ENCODE measurements at regions not wholly inside any gene's neighbourhood (a gene's known extent, or its start where the extent isn't known, plus 50 kb on each side); places are given as distances from the start of the nearest gene placed in this dataset.

DNA sequence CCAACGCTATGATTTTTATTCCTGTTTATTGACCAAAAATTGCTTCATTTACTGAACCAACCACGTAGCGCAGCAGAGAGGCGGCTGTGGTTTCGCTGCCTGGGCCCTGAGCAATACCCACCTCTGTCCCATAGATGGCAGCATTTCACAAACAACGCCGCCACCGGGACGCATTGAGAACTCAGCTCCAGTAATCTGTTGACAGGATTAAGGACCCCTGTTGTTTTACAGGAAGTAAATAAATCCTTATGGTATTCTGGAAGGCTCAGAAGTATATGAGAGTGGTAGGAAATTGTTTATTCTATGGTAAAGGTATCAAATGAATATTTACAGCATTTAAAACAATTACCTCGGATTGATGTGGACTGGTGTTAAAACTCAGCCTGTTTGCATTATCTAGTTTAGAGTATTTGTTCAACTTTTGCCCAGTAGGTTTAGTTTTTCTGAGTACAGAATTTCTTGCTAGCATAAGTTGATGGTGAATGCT lies 547.9 kb upstream of the SLC35B3 start:
- ATAC-seq = peak; percentile 96
- no TSS peak for BruUV-seq (replicated peaks)
- ChIA-PET CTCF (interaction anchor here (0.5 to 1.5 kb wide), 5 partner anchors 44 to 1446 kb away, joined by 3 to 7 read pairs (median 3); partner anchors contain the start of gene TFAP2A), POLR2A (no interaction called here)
- intact Hi-C loops (cut with micrococcal nuclease; ENCODE audit: unreplicated experiment) = loop anchor here (5.0 kb wide), 1 partner anchor 269 kb away; no protein-coding TSS in a partner anchor
- peaks cover 11% of the 10 kb centered on the region; the same call in 1 of the 2 replicates for H3K4me1 ChIP-seq (ENCODE audit: control insufficient read depth, insufficient read depth, low read length)
- no peaks in the 10 kb centered on the region for H3K27me3 ChIP-seq (ENCODE audit: control insufficient read depth, insufficient read depth, low read length)
- no peaks in the 10 kb centered on the region for H3K36me3 ChIP-seq (ENCODE audit: control insufficient read depth, insufficient read depth, low read length)
- no peak overlapping the region for H3K4me3 ChIP-seq (ENCODE audit: low read depth in 2 of 2, low read length in 2 of 2)
- peak; percentile 53 for DNase-seq (ENCODE audit: low read depth, low spot score)
- H3K9me3 ChIP-seq (ENCODE audit: control insufficient read depth, insufficient read depth, low read depth, low read length) = no peaks in the 10 kb centered on the region
- H3K27ac ChIP-seq (ENCODE audit: low read length) = peak overlapping the region; percentile 48; the same call in 1 of the 2 replicates
- in situ Hi-C loops (cut with HindIII; ENCODE audit: low pct_unique_long_range_greater_than_20kb, low sequenced_read_pairs) = no loop called here
- TF ChIP-seq REST (IDR thresholded peaks at IDR 0.05; ENCODE audit: insufficient read depth in 1 of 2, low read depth in 2 of 2, low read length in 1 of 2) = no peak; a peak in 1 of 4 replicates
- peak; percentile 94 for TF ChIP-seq CTCF (IDR thresholded peaks at IDR 0.05)
- peak; percentile 93 for TF ChIP-seq TCF7L2 (IDR thresholded peaks at IDR 0.05; ENCODE audit: low read depth, low read length)
- TF ChIP-seq POLR2AphosphoS5 (IDR thresholded peaks at IDR 0.05; ENCODE audit: low read depth, low read length) = no peak

DNA sequence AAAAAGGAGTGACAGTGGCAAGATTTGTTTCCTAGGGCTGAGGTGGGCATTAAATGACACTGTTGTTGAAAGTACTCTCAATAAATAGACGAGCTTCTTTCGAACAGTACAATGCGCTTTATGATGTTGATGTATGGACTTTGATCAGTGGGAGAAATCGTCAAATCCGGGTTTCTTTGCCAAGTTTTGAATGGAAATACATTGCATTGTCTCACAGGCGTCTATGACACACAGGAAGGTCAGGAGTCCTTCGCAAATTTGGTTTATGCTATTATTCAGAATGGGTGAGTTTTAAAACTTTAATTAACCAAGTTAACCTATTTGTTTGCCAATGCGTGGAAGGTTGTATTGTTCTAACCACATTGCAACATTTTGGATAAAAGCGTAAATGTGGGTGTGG lies 547.3 kb upstream of the SLC35B3 start:
- in situ Hi-C loops (cut with HindIII; ENCODE audit: low pct_unique_long_range_greater_than_20kb, low sequenced_read_pairs) (no loop called here), intact Hi-C loops (cut with micrococcal nuclease; ENCODE audit: unreplicated experiment) (loop anchor here (5.0 kb wide), 1 partner anchor 270 kb away; no protein-coding TSS in a partner anchor)
- Histone ChIP-seq H3K36me3 (ENCODE audit: control insufficient read depth, insufficient read depth, low read length) (no peaks in the 10 kb centered on the region), H3K27me3 (ENCODE audit: control insufficient read depth, insufficient read depth, low read length) (no peaks in the 10 kb centered on the region), H3K9me3 (ENCODE audit: control insufficient read depth, insufficient read depth, low read depth, low read length) (no peaks in the 10 kb centered on the region), H3K4me1 (ENCODE audit: control insufficient read depth, insufficient read depth, low read length) (peaks cover 11% of the 10 kb centered on the region; the same call in 1 of the 2 replicates), H3K27ac (ENCODE audit: low read length) (peak overlapping the region; percentile 25; the same call in 1 of the 2 replicates), H3K4me3 (ENCODE audit: low read depth in 2 of 2, low read length in 2 of 2) (no peak overlapping the region)
- POLR2A ChIA-PET = no interaction called here
- no TSS peak for BruUV-seq (replicated peaks)
- TF ChIP-seq SIN3A (IDR thresholded peaks at IDR 0.05; ENCODE audit: borderline replicate concordance, insufficient read depth, low read depth, low read length) = no peak
- no peak for TF ChIP-seq POLR2AphosphoS5 (IDR thresholded peaks at IDR 0.05; ENCODE audit: low read depth, low read length)
- CTCF ChIA-PET = interaction anchor here (0.5 to 1.5 kb wide), 4 partner anchors 43 to 1447 kb away, joined by 3 to 7 read pairs (median 4); partner anchors contain the start of gene TFAP2A
- ATAC-seq (no peak), DNase-seq (ENCODE audit: low read depth, low spot score) (no peak)

- DNase-seq (ENCODE audit: low read depth, low spot score) = no peak
- TF ChIP-seq REST (IDR thresholded peaks at IDR 0.05; ENCODE audit: insufficient read depth in 1 of 2, low read depth in 2 of 2, low read length in 1 of 2) (no peak), CTCF (IDR thresholded peaks at IDR 0.05) (no peak), POLR2AphosphoS5 (IDR thresholded peaks at IDR 0.05; ENCODE audit: low read depth, low read length) (no peak), TCF7L2 (IDR thresholded peaks at IDR 0.05; ENCODE audit: low read depth, low read length) (no peak), SIN3A (IDR thresholded peaks at IDR 0.05; ENCODE audit: borderline replicate concordance, insufficient read depth, low read depth, low read length) (no peak)
- H3K36me3 ChIP-seq (ENCODE audit: control insufficient read depth, insufficient read depth, low read length) = no peaks in the 10 kb centered on the region
- no peak for ATAC-seq
- no TSS peak for BruUV-seq (replicated peaks)
- H3K27ac ChIP-seq (ENCODE audit: low read length) = no peak overlapping the region
- H3K9me3 ChIP-seq (ENCODE audit: control insufficient read depth, insufficient read depth, low read depth, low read length) = peaks cover 19% of the 10 kb centered on the region; the same call in 1 of the 2 replicates
- intact Hi-C loops (cut with micrococcal nuclease; ENCODE audit: unreplicated experiment) (no loop called here), in situ Hi-C loops (cut with HindIII; ENCODE audit: low pct_unique_long_range_greater_than_20kb, low sequenced_read_pairs) (no loop called here)
- ChIA-PET POLR2A (no interaction called here), CTCF (no interaction called here)
- H3K27me3 ChIP-seq (ENCODE audit: control insufficient read depth, insufficient read depth, low read length) = no peaks in the 10 kb centered on the region
- H3K4me1 ChIP-seq (ENCODE audit: control insufficient read depth, insufficient read depth, low read length) = no peaks in the 10 kb centered on the region
- H3K4me3 ChIP-seq (ENCODE audit: low read depth in 2 of 2, low read length in 2 of 2) = no peak overlapping the region
These were observed 538.0 kb upstream of the SLC35B3 start for GRCh38 chr6:8973395-8973794.

All from Panc1 (cell line).